ENCODE measurements at regions not wholly inside any gene's neighbourhood (a gene's known extent, or its start where the extent isn't known, plus 50 kb on each side); places are given as distances from the start of the nearest gene placed in this dataset.

GRCh38 chr6:54060286-54060685, 51.0 kb upstream of the MLIP start:
- DNase-seq: no peak

Measured in NCI-H748 treated with DMSO at 0.1 percent for 48 hours (cell line).